PC-9 (cell line): ENCODE measurements at regions not wholly inside any gene's neighbourhood (a gene's known extent, or its start where the extent isn't known, plus 50 kb on each side); places are given as distances from the start of the nearest gene placed in this dataset.

Experiments used
- EZH2 ChIP-seq: fragments of 200-600 bp; sonication (generic); IDR thresholded peaks from 2 replicates; pipeline ENCODE4 v1.8.0; 2017; ENCODE audit warnings: antibody characterized with exemption, low read depth
- TF ChIP-seq, protein P1 (sequence below): fragments of 200-600 bp; sonication (generic); conservative IDR thresholded peaks from 2 replicates; pipeline ENCODE4 v1.6.1; 2017; ENCODE audit warnings: mixed run types, antibody characterized with exemption, mild to moderate bottlenecking, moderate library complexity

GRCh38 chr5:7208938-7209337 lies 187.0 kb upstream of the ADCY2 start:
- TF ChIP-seq, protein P1, sequence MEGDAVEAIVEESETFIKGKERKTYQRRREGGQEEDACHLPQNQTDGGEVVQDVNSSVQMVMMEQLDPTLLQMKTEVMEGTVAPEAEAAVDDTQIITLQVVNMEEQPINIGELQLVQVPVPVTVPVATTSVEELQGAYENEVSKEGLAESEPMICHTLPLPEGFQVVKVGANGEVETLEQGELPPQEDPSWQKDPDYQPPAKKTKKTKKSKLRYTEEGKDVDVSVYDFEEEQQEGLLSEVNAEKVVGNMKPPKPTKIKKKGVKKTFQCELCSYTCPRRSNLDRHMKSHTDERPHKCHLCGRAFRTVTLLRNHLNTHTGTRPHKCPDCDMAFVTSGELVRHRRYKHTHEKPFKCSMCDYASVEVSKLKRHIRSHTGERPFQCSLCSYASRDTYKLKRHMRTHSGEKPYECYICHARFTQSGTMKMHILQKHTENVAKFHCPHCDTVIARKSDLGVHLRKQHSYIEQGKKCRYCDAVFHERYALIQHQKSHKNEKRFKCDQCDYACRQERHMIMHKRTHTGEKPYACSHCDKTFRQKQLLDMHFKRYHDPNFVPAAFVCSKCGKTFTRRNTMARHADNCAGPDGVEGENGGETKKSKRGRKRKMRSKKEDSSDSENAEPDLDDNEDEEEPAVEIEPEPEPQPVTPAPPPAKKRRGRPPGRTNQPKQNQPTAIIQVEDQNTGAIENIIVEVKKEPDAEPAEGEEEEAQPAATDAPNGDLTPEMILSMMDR, result no peak
- TF ChIP-seq EZH2, result no peak
